Psoas muscle (tissue), 7 donors: ENCODE measurements at regions not wholly inside any gene's neighbourhood (a gene's known extent, or its start where the extent isn't known, plus 50 kb on each side); places are given as distances from the start of the nearest gene placed in this dataset.
"Not testable (repeated sequence)": the region's sequence is repeated elsewhere in the genome, so short reads cannot be mapped to it uniquely, and the experiment has no call there.

Experiments
- ATAC-seq, 4 donors: fragments of 200-7000 bp; cut with Tn5 transposase; one replicate each; pipeline ENCODE4 v1.9.1; 2020; ENCODE audit warnings: moderate library complexity in 3 of 4, mild to moderate bottlenecking in 2 of 4
- DNase-seq, 2 donors: peaks; one replicate each; pipeline ENCODE4 v3.0.0-alpha.2; 2020
- H3K27ac ChIP-seq: fragments of 200-600 bp; one replicate; pipeline ENCODE4 v1.8.0; 2022
- H3K27me3 ChIP-seq, 3 donors: fragments of 200-600 bp in 1 of 3; one replicate each; pipeline versions ENCODE4 v1.6.1 to v1.8.0; 2013 to 2022; ENCODE audit warnings: low read length in 2 of 3, mild to moderate bottlenecking in 2 of 3, moderate library complexity in 1 of 3; ENCODE audit not compliant: insufficient read depth in 3 of 3
- H3K36me3 ChIP-seq, 2 donors: fragments of 200-600 bp in 1 of 2; one replicate each; pipeline versions ENCODE4 v1.6.1 to v1.8.0; 2013 to 2022; ENCODE audit warnings: low read depth in 1 of 2, mild to moderate bottlenecking in 1 of 2, moderate library complexity in 1 of 2; ENCODE audit not compliant: insufficient read depth in 1 of 2
- H3K4me1 ChIP-seq: fragments of 200-600 bp; one replicate; pipeline ENCODE4 v1.8.0; 2022
- H3K4me3 ChIP-seq: fragments of 200-600 bp; one replicate; pipeline ENCODE4 v1.8.0; 2022; ENCODE audit warnings: mild to moderate bottlenecking
- H3K9me3 ChIP-seq: fragments of 200-600 bp; one replicate; pipeline ENCODE4 v1.8.0; 2022
- WGBS, 3 donors: extraction: QIAGEN DNeasy Blood & Tissue Kit; methylation state at CpG; one replicate each; pipeline versions ENCODE4 v1.1.6 to v1.1.7; 2013; 5-methylcytosine and 5-hydroxymethylcytosine counted together
- intact Hi-C, 2 donors: fragments of 100-400 bp; cut with DNase I; formaldehyde crosslinking; loops; one replicate each; pipeline versions ENCODE4 v1.11.0 to v1.14.2; 2022
- TF ChIP-seq, protein P1 (sequence below): fragments of 200-600 bp; IDR thresholded peaks from one replicate; pipeline ENCODE4 v1.8.0; 2022; ENCODE audit warnings: antibody characterized with exemption
- donor health status: healthy with polysubstance abuse.
- donor health status: DM: no; HTN: no; CAD: no; lungs with moderate emphysema.
- donor health status: Bipolar disorder and iron deficiency.
- donor health status: healthy.
- donor health status: DM: yes; HTN: yes; CAD: no.
- donor health status: DM: no; HTN: no; CAD: no.
- donor health status: DM: yes; HTN: yes; CAD: no.

- WGBS, 3 donors: 24 to 56% (median 53%) methylated on average over 2 of the region's 2 CpGs
Measured at GRCh38 chrX:42366181-42366580, 411.8 kb downstream of the PPP1R2C start.

GRCh38 chrX:42362219-42362618 is 415.7 kb downstream of the PPP1R2C start:
- no peaks in the 10 kb centered on the region for H3K4me1 ChIP-seq
- no peak overlapping the region for H3K4me3 ChIP-seq
- intact Hi-C loops: no loop called here
- TF ChIP-seq, protein P1, sequence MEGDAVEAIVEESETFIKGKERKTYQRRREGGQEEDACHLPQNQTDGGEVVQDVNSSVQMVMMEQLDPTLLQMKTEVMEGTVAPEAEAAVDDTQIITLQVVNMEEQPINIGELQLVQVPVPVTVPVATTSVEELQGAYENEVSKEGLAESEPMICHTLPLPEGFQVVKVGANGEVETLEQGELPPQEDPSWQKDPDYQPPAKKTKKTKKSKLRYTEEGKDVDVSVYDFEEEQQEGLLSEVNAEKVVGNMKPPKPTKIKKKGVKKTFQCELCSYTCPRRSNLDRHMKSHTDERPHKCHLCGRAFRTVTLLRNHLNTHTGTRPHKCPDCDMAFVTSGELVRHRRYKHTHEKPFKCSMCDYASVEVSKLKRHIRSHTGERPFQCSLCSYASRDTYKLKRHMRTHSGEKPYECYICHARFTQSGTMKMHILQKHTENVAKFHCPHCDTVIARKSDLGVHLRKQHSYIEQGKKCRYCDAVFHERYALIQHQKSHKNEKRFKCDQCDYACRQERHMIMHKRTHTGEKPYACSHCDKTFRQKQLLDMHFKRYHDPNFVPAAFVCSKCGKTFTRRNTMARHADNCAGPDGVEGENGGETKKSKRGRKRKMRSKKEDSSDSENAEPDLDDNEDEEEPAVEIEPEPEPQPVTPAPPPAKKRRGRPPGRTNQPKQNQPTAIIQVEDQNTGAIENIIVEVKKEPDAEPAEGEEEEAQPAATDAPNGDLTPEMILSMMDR: no peak
- H3K27ac ChIP-seq: no peak overlapping the region
- H3K9me3 ChIP-seq: no peaks in the 10 kb centered on the region
- DNase-seq (no peak), ATAC-seq (no peak)
- WGBS, 3 donors: 56 to 91% (median 89%) methylated on average over 1 of the region's 1 CpG
- H3K36me3 ChIP-seq: no peaks in the 10 kb centered on the region
- no peaks in the 10 kb centered on the region for H3K27me3 ChIP-seq

More at GRCh38 chrX:42366181-42366580, 411.8 kb downstream of the PPP1R2C start:
- Histone ChIP-seq H3K27ac (no peak overlapping the region), H3K36me3 (no peaks in the 10 kb centered on the region), H3K9me3 (no peaks in the 10 kb centered on the region), H3K27me3 (peaks cover 0 to 5% (median 0%) of the 10 kb centered on the region in 3 donors), H3K4me3 (no peak overlapping the region), H3K4me1 (no peaks in the 10 kb centered on the region)
- TF ChIP-seq, protein P1: no peak
- DNase-seq (no peak), ATAC-seq (no peak)
- intact Hi-C loops: no loop called here

DNA sequence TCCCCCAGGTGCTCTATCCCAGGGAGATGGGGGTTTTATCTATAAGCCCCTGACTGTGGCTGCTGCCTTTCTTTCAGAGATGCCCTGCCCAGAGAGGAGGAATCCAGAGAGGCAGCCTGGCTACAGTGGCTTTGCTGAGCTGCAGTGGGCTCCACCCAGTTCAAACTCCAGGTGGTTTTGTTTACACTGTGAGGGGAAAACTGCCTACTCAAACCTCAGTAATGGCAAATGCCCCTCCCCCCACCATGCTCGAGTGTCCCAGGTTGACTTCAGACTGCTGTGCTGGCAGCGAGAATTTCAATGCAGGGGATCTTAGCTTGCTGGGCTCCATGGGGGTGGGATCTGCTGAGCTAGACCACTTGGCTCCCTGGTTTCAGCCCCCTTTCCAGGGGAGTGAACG is 419.6 kb upstream of the CASK start:
- DNase-seq, ATAC-seq, H3K4me1 ChIP-seq, H3K4me3 ChIP-seq, H3K27me3 ChIP-seq, H3K36me3 ChIP-seq, H3K27ac ChIP-seq, H3K9me3 ChIP-seq, intact Hi-C loops: not testable (repeated sequence)
- 72 to 78% (median 75%) methylated on average over 3 of the region's 3 CpGs for WGBS, 3 donors
